ENCODE measurements at regions not wholly inside any gene's neighbourhood (a gene's known extent, or its start where the extent isn't known, plus 50 kb on each side); places are given as distances from the start of the nearest gene placed in this dataset.

DNA sequence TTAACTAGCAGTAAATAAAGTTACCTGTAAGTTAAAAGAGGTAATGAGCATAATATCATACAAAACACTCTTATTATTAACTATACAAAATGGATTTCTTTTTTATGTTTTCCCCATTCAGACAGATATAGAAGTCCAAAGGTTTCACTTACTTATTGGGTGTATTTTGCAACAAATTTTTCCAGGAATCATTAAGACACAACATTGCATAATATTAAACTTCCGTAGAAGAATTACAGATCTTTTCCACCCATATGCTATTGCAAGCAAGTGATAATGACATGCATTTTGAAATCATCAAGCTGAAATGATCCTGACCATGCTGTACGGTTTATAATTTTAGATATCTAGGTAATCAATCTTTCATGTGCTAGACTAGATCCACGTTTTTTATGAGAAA is 957.0 kb downstream of the NCAM2 start:
- no peak overlapping the region for H2AFZ ChIP-seq (ENCODE audit: low read depth)
- H3K9me3 ChIP-seq: no peaks in the 10 kb centered on the region
- ChIA-PET POLR2A (no interaction called here), CTCF (no interaction called here)
- no peaks in the 10 kb centered on the region for H3K79me2 ChIP-seq (ENCODE audit: insufficient read depth)
- no peak overlapping the region for H3K27ac ChIP-seq (ENCODE audit: low read depth in 2 of 2, low read length in 1 of 2)
- no peaks in the 10 kb centered on the region for H3K36me3 ChIP-seq (replicated peaks in 1 of 2; ENCODE audit: control insufficient read depth in 1 of 2, insufficient read depth in 2 of 2, low read length in 1 of 2)
- no peaks in the 10 kb centered on the region for H3K9me2 ChIP-seq
- no peak overlapping the region for H3K9ac ChIP-seq
- no peaks in the 10 kb centered on the region for H3K4me1 ChIP-seq (ENCODE audit: control insufficient read depth in 1 of 2, insufficient read depth in 2 of 2, low read depth in 1 of 2, low read length in 1 of 2)
- 45% methylated on average over 3 of the region's 3 CpGs for WGBS (ENCODE audit: low lambda C conversion rate)
- H3K4me3 ChIP-seq (ENCODE audit: low read depth in 2 of 2, low read length in 1 of 2): no peak overlapping the region
- H3F3A ChIP-seq (replicated peaks; ENCODE audit: insufficient read depth): no peaks in the 10 kb centered on the region
- DNase-seq: no peak
- no peak overlapping the region for H3K4me2 ChIP-seq
- H3K27me3 ChIP-seq (ENCODE audit: insufficient read depth): no peaks in the 10 kb centered on the region
- H4K20me1 ChIP-seq (ENCODE audit: insufficient read depth): no peaks in the 10 kb centered on the region
- TF ChIP-seq GATA2 (CRISPR knock-in tag; IDR thresholded peaks at IDR 0.05) (no peak), GABPA (IDR thresholded peaks at IDR 0.05; ENCODE audit: low read depth) (no peak), SIN3A (IDR thresholded peaks at IDR 0.05; ENCODE audit: borderline replicate concordance, low read depth, low read length) (no peak), FOSL2 (IDR thresholded peaks at IDR 0.05; ENCODE audit: borderline replicate concordance, low read depth) (no peak), MEF2A (IDR thresholded peaks at IDR 0.05; ENCODE audit: borderline replicate concordance, low read depth) (no peak), TCF12 (IDR thresholded peaks at IDR 0.05) (no peak), YY1 (IDR thresholded peaks at IDR 0.05; ENCODE audit: low read depth) (no peak), RXRA (IDR thresholded peaks at IDR 0.05; ENCODE audit: borderline replicate concordance, low read depth) (no peak), TAF1 (IDR thresholded peaks at IDR 0.05; ENCODE audit: borderline replicate concordance, low read depth, low read length) (no peak), SMC3 (IDR thresholded peaks at IDR 0.05; ENCODE audit: low read depth, low read length) (no peak), EZH2phosphoT487 (IDR thresholded peaks at IDR 0.05; ENCODE audit: borderline replicate concordance, low read depth) (no peak), MXI1 (IDR thresholded peaks at IDR 0.05; ENCODE audit: low read depth, low read length) (no peak), JUND (IDR thresholded peaks at IDR 0.05) (no peak), RAD21 (IDR thresholded peaks at IDR 0.05; ENCODE audit: low read length) (no peak), EP300 (IDR thresholded peaks at IDR 0.05; ENCODE audit: borderline replicate concordance in 1 of 2, low read depth in 1 of 2, low read length in 1 of 2) (no peak)
- TF ChIP-seq, protein P1, sequence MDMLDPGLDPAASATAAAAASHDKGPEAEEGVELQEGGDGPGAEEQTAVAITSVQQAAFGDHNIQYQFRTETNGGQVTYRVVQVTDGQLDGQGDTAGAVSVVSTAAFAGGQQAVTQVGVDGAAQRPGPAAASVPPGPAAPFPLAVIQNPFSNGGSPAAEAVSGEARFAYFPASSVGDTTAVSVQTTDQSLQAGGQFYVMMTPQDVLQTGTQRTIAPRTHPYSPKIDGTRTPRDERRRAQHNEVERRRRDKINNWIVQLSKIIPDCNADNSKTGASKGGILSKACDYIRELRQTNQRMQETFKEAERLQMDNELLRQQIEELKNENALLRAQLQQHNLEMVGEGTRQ (IDR thresholded peaks at IDR 0.05; ENCODE audit: borderline replicate concordance, low read depth, low read length): no peak
- TF ChIP-seq, protein P2, sequence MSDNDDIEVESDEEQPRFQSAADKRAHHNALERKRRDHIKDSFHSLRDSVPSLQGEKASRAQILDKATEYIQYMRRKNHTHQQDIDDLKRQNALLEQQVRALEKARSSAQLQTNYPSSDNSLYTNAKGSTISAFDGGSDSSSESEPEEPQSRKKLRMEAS (IDR thresholded peaks at IDR 0.05; ENCODE audit: low read depth): no peak
- TF ChIP-seq, protein P3, sequence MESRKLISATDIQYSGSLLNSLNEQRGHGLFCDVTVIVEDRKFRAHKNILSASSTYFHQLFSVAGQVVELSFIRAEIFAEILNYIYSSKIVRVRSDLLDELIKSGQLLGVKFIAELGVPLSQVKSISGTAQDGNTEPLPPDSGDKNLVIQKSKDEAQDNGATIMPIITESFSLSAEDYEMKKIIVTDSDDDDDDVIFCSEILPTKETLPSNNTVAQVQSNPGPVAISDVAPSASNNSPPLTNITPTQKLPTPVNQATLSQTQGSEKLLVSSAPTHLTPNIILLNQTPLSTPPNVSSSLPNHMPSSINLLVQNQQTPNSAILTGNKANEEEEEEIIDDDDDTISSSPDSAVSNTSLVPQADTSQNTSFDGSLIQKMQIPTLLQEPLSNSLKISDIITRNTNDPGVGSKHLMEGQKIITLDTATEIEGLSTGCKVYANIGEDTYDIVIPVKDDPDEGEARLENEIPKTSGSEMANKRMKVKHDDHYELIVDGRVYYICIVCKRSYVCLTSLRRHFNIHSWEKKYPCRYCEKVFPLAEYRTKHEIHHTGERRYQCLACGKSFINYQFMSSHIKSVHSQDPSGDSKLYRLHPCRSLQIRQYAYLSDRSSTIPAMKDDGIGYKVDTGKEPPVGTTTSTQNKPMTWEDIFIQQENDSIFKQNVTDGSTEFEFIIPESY (IDR thresholded peaks at IDR 0.05; ENCODE audit: borderline replicate concordance, low read depth): no peak
- TF ChIP-seq, protein P4, sequence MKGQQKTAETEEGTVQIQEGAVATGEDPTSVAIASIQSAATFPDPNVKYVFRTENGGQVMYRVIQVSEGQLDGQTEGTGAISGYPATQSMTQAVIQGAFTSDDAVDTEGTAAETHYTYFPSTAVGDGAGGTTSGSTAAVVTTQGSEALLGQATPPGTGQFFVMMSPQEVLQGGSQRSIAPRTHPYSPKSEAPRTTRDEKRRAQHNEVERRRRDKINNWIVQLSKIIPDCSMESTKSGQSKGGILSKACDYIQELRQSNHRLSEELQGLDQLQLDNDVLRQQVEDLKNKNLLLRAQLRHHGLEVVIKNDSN (IDR thresholded peaks at IDR 0.05; ENCODE audit: borderline replicate concordance, low read depth): no peak

Measured in SK-N-SH (cell line).